OCI-LY7 (cell line): ENCODE measurements at regions not wholly inside any gene's neighbourhood (a gene's known extent, or its start where the extent isn't known, plus 50 kb on each side); places are given as distances from the start of the nearest gene placed in this dataset.

ENCODE experiments used
- EZH2phosphoT487 ChIP-seq: fragments of 200-600 bp; sonication (generic); IDR thresholded peaks from 2 replicates; pipeline ENCODE4 v1.6.1; 2018; ENCODE audit warnings: low read depth, borderline replicate concordance, mild to moderate bottlenecking, mixed run types, antibody characterized with exemption, low read length, moderate library complexity, mixed read lengths
- TF ChIP-seq, protein P1 (sequence below): fragments of 200-600 bp; sonication (generic); conservative IDR thresholded peaks from 2 replicates; pipeline ENCODE4 v1.5.1; 2014; ENCODE audit warnings: mild to moderate bottlenecking, antibody characterized with exemption, low read length, moderate library complexity, mixed read lengths

DNA sequence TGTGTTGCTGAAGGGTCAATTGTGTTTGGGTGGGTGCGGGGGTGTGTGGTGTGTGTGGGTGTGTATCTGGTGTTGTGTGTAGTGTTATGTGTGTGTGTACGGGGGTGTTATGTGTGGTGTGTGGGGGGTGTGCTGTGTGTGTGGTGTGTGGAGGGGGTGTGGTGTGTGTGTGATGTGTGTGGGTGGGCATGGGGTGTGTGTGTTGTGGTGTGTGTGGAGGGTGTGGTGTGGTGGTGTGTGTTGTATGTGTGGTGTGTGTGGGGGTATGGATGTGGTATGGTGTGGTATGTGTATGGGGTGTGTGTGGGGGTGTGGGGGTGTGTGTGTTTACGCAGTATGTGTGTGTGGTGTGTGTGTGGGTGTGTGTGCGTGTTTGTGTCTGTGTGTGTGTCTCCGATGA is 110.8 kb downstream of the ZNF22 start:
- TF ChIP-seq, protein P1, sequence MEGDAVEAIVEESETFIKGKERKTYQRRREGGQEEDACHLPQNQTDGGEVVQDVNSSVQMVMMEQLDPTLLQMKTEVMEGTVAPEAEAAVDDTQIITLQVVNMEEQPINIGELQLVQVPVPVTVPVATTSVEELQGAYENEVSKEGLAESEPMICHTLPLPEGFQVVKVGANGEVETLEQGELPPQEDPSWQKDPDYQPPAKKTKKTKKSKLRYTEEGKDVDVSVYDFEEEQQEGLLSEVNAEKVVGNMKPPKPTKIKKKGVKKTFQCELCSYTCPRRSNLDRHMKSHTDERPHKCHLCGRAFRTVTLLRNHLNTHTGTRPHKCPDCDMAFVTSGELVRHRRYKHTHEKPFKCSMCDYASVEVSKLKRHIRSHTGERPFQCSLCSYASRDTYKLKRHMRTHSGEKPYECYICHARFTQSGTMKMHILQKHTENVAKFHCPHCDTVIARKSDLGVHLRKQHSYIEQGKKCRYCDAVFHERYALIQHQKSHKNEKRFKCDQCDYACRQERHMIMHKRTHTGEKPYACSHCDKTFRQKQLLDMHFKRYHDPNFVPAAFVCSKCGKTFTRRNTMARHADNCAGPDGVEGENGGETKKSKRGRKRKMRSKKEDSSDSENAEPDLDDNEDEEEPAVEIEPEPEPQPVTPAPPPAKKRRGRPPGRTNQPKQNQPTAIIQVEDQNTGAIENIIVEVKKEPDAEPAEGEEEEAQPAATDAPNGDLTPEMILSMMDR, result no peak
- no peak for TF ChIP-seq EZH2phosphoT487
